ENCODE measurements at regions not wholly inside any gene's neighbourhood (a gene's known extent, or its start where the extent isn't known, plus 50 kb on each side); places are given as distances from the start of the nearest gene placed in this dataset.
"Not testable (repeated sequence)": the region's sequence is repeated elsewhere in the genome, so short reads cannot be mapped to it uniquely, and the experiment has no call there.

DNA sequence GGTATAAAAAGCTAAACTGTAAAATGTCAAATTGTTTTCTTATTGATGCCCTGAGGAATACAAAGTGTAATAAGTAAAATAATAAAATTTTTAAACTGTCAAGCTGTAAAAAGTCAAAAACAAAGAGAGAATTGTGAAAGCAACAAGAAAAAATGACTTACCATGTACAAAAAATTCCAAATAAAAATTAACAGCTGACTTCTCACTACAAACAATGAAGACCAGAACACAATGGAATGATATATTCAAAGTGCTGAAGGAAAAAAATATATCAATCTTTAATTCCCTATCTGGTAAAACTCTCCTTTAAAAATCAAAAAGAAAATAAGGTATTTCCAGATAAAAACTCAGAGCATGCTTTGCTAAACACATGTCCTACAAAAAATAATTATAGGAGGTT is 883.5 kb downstream of the IGSF11 start:
- DNase-seq (ENCODE audit: low spot score in 2 of 2), result no peak
- intact Hi-C loops (cut with DNase I; ENCODE audit: low total_unique reads), result no loop called here
- no peak for TF ChIP-seq POLR2A (IDR thresholded peaks at IDR 0.05)
- TF ChIP-seq, protein P1, sequence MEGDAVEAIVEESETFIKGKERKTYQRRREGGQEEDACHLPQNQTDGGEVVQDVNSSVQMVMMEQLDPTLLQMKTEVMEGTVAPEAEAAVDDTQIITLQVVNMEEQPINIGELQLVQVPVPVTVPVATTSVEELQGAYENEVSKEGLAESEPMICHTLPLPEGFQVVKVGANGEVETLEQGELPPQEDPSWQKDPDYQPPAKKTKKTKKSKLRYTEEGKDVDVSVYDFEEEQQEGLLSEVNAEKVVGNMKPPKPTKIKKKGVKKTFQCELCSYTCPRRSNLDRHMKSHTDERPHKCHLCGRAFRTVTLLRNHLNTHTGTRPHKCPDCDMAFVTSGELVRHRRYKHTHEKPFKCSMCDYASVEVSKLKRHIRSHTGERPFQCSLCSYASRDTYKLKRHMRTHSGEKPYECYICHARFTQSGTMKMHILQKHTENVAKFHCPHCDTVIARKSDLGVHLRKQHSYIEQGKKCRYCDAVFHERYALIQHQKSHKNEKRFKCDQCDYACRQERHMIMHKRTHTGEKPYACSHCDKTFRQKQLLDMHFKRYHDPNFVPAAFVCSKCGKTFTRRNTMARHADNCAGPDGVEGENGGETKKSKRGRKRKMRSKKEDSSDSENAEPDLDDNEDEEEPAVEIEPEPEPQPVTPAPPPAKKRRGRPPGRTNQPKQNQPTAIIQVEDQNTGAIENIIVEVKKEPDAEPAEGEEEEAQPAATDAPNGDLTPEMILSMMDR (IDR thresholded peaks at IDR 0.05), result no peak
- no peak overlapping the region for H3K4me3 ChIP-seq (ENCODE audit: low read depth, poor library complexity, severe bottlenecking)

DNA sequence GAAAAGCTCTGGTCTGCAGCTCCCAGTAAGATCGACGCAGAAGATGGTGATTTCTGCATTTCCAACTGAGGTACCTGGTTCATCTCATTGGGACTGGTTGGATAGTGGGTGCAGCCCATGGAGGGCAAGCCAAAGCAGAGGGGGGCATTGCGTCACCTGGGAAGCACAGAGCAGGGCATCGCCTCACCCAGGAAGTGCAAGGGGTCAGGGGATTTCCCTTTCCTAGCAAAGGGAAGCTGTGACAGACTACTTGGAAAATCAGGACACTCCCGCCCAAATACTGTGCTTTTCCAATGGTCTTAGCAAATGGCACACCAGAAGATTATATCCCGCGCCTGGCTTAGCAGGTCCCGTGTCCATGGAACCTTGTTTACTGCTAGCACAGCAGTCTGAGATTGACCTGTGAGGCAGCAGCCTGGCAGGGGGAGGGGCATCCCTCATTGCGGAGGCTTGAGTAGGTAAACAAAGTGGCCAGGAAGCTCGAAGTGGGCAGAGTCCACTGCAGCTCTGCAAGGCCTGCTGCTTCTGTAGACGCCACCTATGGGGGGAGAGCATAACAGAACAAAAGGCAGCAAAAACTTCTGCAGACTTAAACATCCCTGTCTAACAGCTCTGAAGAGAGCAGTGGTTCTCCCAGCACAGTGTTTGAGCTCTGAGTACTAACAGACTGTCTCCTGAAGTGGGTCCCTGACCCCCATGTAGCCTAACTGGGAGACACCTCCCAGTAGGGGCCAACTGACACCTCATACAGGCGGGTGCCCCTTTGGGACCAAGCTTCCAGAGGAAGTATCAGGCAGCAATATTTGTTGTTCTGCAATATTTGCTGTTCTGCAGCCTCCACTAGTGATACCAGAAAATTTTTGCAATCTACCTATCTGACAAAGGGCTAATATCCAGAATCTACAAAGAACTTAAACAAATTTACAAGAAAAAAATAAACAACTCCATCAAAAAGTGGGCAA is 871.7 kb downstream of the IGSF11 start:
- WGBS, 2 donors, result 86 to 92% methylated on average over 12 of the region's 12 CpGs
- H3K4me3 ChIP-seq (ENCODE audit: low read depth, poor library complexity, severe bottlenecking); intact Hi-C loops (cut with DNase I; ENCODE audit: low total_unique reads); DNase-seq (ENCODE audit: low spot score in 2 of 2): not testable (repeated sequence)

DNA sequence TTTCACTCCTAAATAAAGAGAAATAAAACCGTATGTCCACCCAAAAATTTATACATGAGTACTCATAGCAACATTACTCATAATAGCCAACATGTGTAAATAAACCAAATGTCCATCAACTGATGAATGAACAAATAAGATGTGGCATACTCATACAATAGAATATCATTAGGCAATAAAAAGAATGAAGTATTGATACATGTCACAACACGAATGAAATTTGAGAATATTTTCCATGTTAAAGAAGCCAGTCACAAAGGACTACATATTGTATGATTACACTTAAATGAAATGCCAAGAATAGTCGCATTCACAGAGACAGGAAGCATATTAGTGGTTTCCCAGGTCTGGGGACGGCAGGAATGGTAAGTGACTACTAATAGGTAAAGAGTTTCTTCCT is 869.2 kb downstream of the IGSF11 start:
- DNase-seq (ENCODE audit: low spot score in 2 of 2), result no peak
- WGBS, 2 donors, result 72 to 73% methylated on average over 4 of the region's 4 CpGs
- TF ChIP-seq, protein P1 (IDR thresholded peaks at IDR 0.05), result no peak
- no peak for TF ChIP-seq POLR2A (IDR thresholded peaks at IDR 0.05)
- intact Hi-C loops (cut with DNase I; ENCODE audit: low total_unique reads), result no loop called here
- no peak overlapping the region for H3K4me3 ChIP-seq (ENCODE audit: low read depth, poor library complexity, severe bottlenecking)

DNA sequence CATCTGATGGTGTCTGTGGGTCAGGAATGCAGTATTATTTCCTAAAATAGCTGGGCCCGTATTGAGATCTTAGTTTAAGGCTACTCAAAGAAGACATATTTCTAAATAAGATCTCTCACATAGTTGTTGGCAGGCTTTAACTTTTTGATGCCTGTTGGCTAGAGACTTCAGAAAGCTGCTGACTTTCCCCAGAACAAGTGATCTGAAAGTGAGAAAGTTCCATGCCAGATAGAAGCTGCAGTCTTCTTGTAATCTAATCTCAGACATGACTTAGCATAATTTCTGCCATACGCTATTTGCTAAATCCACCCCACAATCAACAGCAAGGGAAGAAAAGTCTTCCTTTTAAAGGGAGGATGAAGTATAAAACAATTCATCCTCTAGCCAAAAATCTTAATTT is 867.1 kb downstream of the IGSF11 start:
- TF ChIP-seq, protein P1 (IDR thresholded peaks at IDR 0.05), result no peak
- TF ChIP-seq POLR2A (IDR thresholded peaks at IDR 0.05), result no peak
- DNase-seq (ENCODE audit: low spot score in 2 of 2), result no peak
- no peak overlapping the region for H3K4me3 ChIP-seq (ENCODE audit: low read depth, poor library complexity, severe bottlenecking)
- WGBS, 2 donors, result 51 to 60% methylated on average over 2 of the region's 2 CpGs
- intact Hi-C loops (cut with DNase I; ENCODE audit: low total_unique reads), result no loop called here

DNA sequence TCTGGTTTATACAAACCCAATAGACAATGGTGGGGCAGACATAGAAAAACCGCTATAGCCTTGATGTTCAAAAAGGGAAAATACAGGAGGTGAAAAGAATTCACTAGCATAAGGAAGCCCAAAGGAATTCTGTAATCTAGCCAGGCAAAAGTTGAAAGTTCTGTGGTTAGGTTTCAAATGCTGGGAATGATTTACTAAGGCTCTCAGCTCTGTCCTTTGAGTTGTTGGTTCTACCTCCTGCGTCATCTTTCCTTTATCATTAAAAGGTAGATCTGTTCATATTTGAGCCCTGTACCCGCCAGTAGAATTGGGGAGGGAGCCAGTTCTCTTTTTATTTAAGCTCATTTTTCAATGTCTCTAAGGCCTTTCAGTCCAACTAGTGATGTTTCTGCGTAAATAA is 866.5 kb downstream of the IGSF11 start:
- no peak for DNase-seq (ENCODE audit: low spot score in 2 of 2)
- no peak overlapping the region for H3K4me3 ChIP-seq (ENCODE audit: low read depth, poor library complexity, severe bottlenecking)
- intact Hi-C loops (cut with DNase I; ENCODE audit: low total_unique reads), result no loop called here
- WGBS, 2 donors, result 86 to 89% methylated on average over 4 of the region's 4 CpGs
- TF ChIP-seq, protein P1 (IDR thresholded peaks at IDR 0.05), result no peak
- no peak for TF ChIP-seq POLR2A (IDR thresholded peaks at IDR 0.05)

DNA sequence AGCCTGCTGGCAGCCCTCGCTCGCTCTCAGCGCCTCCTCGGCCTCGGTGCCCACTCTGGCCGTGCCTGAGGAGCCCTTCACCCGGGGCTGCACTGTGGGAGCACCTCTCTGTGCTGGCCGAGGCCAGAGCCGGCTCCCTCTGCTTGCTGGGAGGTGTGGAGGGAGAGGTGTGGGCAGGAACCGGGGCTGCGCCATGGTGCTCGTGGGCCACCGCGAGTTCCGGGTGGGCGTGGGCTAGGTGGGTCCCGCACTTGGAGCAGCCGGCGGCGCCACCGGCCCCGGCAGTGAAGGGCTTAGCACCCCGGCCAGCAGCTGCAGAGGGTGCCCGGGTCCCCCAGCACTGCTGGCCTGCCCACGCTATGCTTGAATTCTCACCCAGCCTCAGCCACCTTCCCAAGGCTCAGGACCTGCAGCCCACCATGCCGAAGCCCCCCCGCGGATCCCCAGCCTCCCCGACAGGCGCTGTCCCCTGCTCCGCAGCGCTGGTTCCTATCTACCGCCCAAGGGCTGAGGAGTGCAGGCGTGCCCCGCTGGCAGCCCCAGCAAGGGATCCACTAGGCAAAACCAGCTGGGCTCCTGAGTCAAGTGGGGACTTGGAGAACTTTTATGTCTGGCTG is 863.3 kb downstream of the IGSF11 start:
- no peak overlapping the region for H3K4me3 ChIP-seq (ENCODE audit: low read depth, poor library complexity, severe bottlenecking)
- TF ChIP-seq, protein P1 (IDR thresholded peaks at IDR 0.05), result no peak
- intact Hi-C loops (cut with DNase I; ENCODE audit: low total_unique reads), result no loop called here
- DNase-seq (ENCODE audit: low spot score in 2 of 2), result no peak
- WGBS, 2 donors, result 94% methylated on average over 34 to 35 of the region's 35 CpGs

All from lower leg skin (tissue), 4 donors.